GM23248 (cell line): ENCODE measurements at regions not wholly inside any gene's neighbourhood (a gene's known extent, or its start where the extent isn't known, plus 50 kb on each side); places are given as distances from the start of the nearest gene placed in this dataset.

Source experiments
- EZH2 ChIP-seq: fragments of 200-600 bp; sonication (generic); IDR thresholded peaks from 2 replicates; pipeline ENCODE4 v1.6.1; 2018; ENCODE audit warnings: antibody characterized with exemption, mild to moderate bottlenecking; ENCODE audit not compliant: insufficient read depth, poor library complexity, severe bottlenecking
- EZH2phosphoT487 ChIP-seq: fragments of 200-600 bp; sonication (generic); IDR thresholded peaks from 2 replicates; pipeline ENCODE4 v1.6.1; 2018; ENCODE audit warnings: antibody characterized with exemption, moderate library complexity, mild to moderate bottlenecking, low read depth; ENCODE audit not compliant: insufficient read depth

- no peak for TF ChIP-seq EZH2phosphoT487
- TF ChIP-seq EZH2 = no peak
These were observed 63.4 kb upstream of the ITGA11 start for GRCh38 chr15:68495221-68495950.
